ENCODE measurements at regions not wholly inside any gene's neighbourhood (a gene's known extent, or its start where the extent isn't known, plus 50 kb on each side); places are given as distances from the start of the nearest gene placed in this dataset.

DNA sequence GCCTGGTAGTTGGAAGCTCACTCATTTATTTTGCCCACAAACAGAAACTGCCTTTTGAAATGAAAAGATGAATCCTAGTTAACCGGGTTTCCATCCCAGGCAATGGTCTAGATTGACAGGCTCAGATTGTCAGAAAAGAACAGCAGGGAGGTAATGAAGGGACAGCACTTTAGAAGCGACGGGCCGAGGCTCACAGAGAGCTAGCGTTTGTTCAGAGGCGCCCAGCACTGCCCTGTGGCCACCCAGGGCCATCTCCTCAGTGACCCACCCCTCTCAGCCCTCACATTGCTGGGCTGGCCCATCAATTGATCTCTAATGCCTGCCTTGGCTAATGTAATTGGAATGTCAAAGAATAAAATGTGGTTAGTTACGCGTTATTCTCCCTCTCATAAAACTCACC, 304.8 kb downstream of the CDCA7 start:
- no peak overlapping the region for H3K4me3 ChIP-seq (ENCODE audit: low read depth in 1 of 2, low read length in 1 of 2)
- H3K36me3 ChIP-seq = no peaks in the 10 kb centered on the region
- peaks cover 45% of the 10 kb centered on the region for H3K27me3 ChIP-seq
- no peak for TF ChIP-seq CTCF (IDR thresholded peaks at IDR 0.05)
- peaks cover 4 to 7% of the 10 kb centered on the region in 2 experiments for H3K4me1 ChIP-seq (ENCODE audit: control insufficient read depth in 1 of 2, insufficient read depth in 1 of 2, low read depth in 1 of 2, low read length in 1 of 2)
- H3K9me3 ChIP-seq = no peaks in the 10 kb centered on the region
- H3K27ac ChIP-seq = no peak overlapping the region

DNA sequence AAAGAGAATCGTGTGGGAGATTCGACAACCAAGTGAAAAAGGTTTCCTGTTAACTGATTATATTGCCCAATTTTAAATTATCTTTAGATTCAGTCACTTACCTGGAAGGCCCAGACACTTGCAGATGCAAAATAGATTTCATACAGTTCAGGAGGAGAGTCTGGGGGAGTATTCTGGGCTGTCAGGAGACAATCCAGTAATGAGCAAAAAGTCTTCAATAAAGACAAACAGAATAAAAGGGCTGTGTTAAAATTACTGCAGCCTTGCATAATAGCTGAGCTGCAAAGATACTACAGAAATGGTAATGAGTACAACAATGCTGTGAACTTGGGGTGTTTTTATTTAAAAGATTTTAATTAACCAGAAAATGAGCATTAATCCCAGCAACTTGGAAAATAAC, 303.6 kb downstream of the SP3 start:
- H3K27ac ChIP-seq = no peak overlapping the region
- no peaks in the 10 kb centered on the region for H3K36me3 ChIP-seq
- no peaks in the 10 kb centered on the region for H3K9me3 ChIP-seq
- H3K27me3 ChIP-seq = peaks cover 64% of the 10 kb centered on the region
- H3K4me3 ChIP-seq (ENCODE audit: low read depth in 1 of 2, low read length in 1 of 2) = no peak overlapping the region
- H3K4me1 ChIP-seq (ENCODE audit: control insufficient read depth in 1 of 2, insufficient read depth in 1 of 2, low read depth in 1 of 2, low read length in 1 of 2) = no peaks in the 10 kb centered on the region
- TF ChIP-seq CTCF (IDR thresholded peaks at IDR 0.05) = no peak

- Histone ChIP-seq H3K9me3 (no peaks in the 10 kb centered on the region), H3K4me3 (ENCODE audit: low read depth in 1 of 2, low read length in 1 of 2) (no peak overlapping the region), H3K36me3 (no peaks in the 10 kb centered on the region), H3K27me3 (peaks cover 76% of the 10 kb centered on the region), H3K4me1 (ENCODE audit: control insufficient read depth in 1 of 2, insufficient read depth in 1 of 2, low read depth in 1 of 2, low read length in 1 of 2) (no peaks in the 10 kb centered on the region), H3K27ac (no peak overlapping the region)
- no peak for TF ChIP-seq CTCF (IDR thresholded peaks at IDR 0.05)
These were observed 301.8 kb downstream of the SP3 start for GRCh38 chr2:173663353-173663752.

GRCh38 chr2:173663835-173664512, 301.2 kb downstream of the SP3 start:
- no peak for TF ChIP-seq CTCF (IDR thresholded peaks at IDR 0.05)
- no peak overlapping the region for H3K4me3 ChIP-seq (ENCODE audit: low read depth in 1 of 2, low read length in 1 of 2)
- H3K36me3 ChIP-seq = no peaks in the 10 kb centered on the region
- no peak overlapping the region for H3K27ac ChIP-seq
- no peaks in the 10 kb centered on the region for H3K9me3 ChIP-seq
- H3K4me1 ChIP-seq (ENCODE audit: control insufficient read depth in 1 of 2, insufficient read depth in 1 of 2, low read depth in 1 of 2, low read length in 1 of 2) = no peaks in the 10 kb centered on the region
- peaks cover 77% of the 10 kb centered on the region for H3K27me3 ChIP-seq

- Histone ChIP-seq H3K9me3 (no peaks in the 10 kb centered on the region), H3K4me1 (ENCODE audit: control insufficient read depth in 1 of 2, insufficient read depth in 1 of 2, low read depth in 1 of 2, low read length in 1 of 2) (no peaks in the 10 kb centered on the region)
- TF ChIP-seq CTCF (IDR thresholded peaks at IDR 0.05) = no peak
These were observed 300.7 kb downstream of the SP3 start for GRCh38 chr2:173664513-173664910.

More at GRCh38 chr2:173664513-173664910, 300.7 kb downstream of the SP3 start:
- Histone ChIP-seq H3K27ac (no peak overlapping the region), H3K27me3 (peaks cover 81% of the 10 kb centered on the region), H3K36me3 (no peaks in the 10 kb centered on the region), H3K4me3 (ENCODE audit: low read depth in 1 of 2, low read length in 1 of 2) (no peak overlapping the region)
